ENCODE measurements at regions not wholly inside any gene's neighbourhood (a gene's known extent, or its start where the extent isn't known, plus 50 kb on each side); places are given as distances from the start of the nearest gene placed in this dataset.

- no peak for TF ChIP-seq CTCF (IDR thresholded peaks at IDR 0.05)
- Histone ChIP-seq H3K27me3 (no peaks in the 10 kb centered on the region), H3K9me3 (no peaks in the 10 kb centered on the region), H3K4me1 (no peaks in the 10 kb centered on the region), H3K4me3 (no peak overlapping the region), H3K36me3 (no peaks in the 10 kb centered on the region), H3K27ac (no peak overlapping the region)
- FAIRE-seq: no peak
- intact Hi-C loops (cut with DNase I): no loop called here
- ATAC-seq: no peak
- no peak for DNase-seq
Measured at GRCh38 chr7:26930845-26931244, 66.5 kb upstream of the SKAP2 start.

- Histone ChIP-seq H3K4me3 (no peak overlapping the region), H3K9me3 (no peaks in the 10 kb centered on the region), H3K4me1 (no peaks in the 10 kb centered on the region), H3K27me3 (no peaks in the 10 kb centered on the region), H3K27ac (no peak overlapping the region), H3K36me3 (no peaks in the 10 kb centered on the region)
- 71 to 75% methylated on average over 3 of the region's 3 CpGs for WGBS, 2 donors
- DNase-seq: no peak
- FAIRE-seq: no peak
- no peak for TF ChIP-seq CTCF (IDR thresholded peaks at IDR 0.05)
- ATAC-seq: no peak
- intact Hi-C loops (cut with DNase I): no loop called here
Measured at GRCh38 chr7:26930201-26930600, 65.8 kb upstream of the SKAP2 start.

- ATAC-seq (no peak), FAIRE-seq (no peak), DNase-seq (no peak)
- H3K27ac ChIP-seq: no peak overlapping the region
- WGBS, 2 donors: 47 to 58% methylated on average over 5 of the region's 5 CpGs
- TF ChIP-seq CTCF (IDR thresholded peaks at IDR 0.05): no peak
- H3K4me3 ChIP-seq: no peak overlapping the region
- no peaks in the 10 kb centered on the region for H3K36me3 ChIP-seq
- H3K4me1 ChIP-seq: no peaks in the 10 kb centered on the region
- intact Hi-C loops (cut with DNase I): no loop called here
- H3K9me3 ChIP-seq: no peaks in the 10 kb centered on the region
- no peaks in the 10 kb centered on the region for H3K27me3 ChIP-seq
Measured at GRCh38 chr7:26928703-26929347, 64.4 kb upstream of the SKAP2 start.

GRCh38 chr7:26925768-26926167, 61.4 kb upstream of the SKAP2 start:
- WGBS, 2 donors: 43 to 50% methylated on average over 2 of the region's 2 CpGs
- Histone ChIP-seq H3K36me3 (no peaks in the 10 kb centered on the region), H3K27ac (no peak overlapping the region), H3K4me3 (no peak overlapping the region), H3K4me1 (no peaks in the 10 kb centered on the region), H3K27me3 (no peaks in the 10 kb centered on the region), H3K9me3 (no peaks in the 10 kb centered on the region)
- ATAC-seq (no peak), DNase-seq (no peak), FAIRE-seq (no peak)
- TF ChIP-seq CTCF (IDR thresholded peaks at IDR 0.05): no peak
- intact Hi-C loops (cut with DNase I): no loop called here

GRCh38 chr7:26924149-26924767, 59.9 kb upstream of the SKAP2 start:
- Histone ChIP-seq H3K4me3 (no peak overlapping the region), H3K27me3 (no peaks in the 10 kb centered on the region), H3K9me3 (no peaks in the 10 kb centered on the region), H3K27ac (no peak overlapping the region), H3K36me3 (no peaks in the 10 kb centered on the region), H3K4me1 (no peaks in the 10 kb centered on the region)
- WGBS, 2 donors: 56 to 80% methylated on average over 2 of the region's 2 CpGs
- no peak for ATAC-seq
- TF ChIP-seq CTCF (IDR thresholded peaks at IDR 0.05): no peak
- no peak for FAIRE-seq
- intact Hi-C loops (cut with DNase I): no loop called here
- no peak for DNase-seq
